ENCODE measurements at regions not wholly inside any gene's neighbourhood (a gene's known extent, or its start where the extent isn't known, plus 50 kb on each side); places are given as distances from the start of the nearest gene placed in this dataset.

DNA sequence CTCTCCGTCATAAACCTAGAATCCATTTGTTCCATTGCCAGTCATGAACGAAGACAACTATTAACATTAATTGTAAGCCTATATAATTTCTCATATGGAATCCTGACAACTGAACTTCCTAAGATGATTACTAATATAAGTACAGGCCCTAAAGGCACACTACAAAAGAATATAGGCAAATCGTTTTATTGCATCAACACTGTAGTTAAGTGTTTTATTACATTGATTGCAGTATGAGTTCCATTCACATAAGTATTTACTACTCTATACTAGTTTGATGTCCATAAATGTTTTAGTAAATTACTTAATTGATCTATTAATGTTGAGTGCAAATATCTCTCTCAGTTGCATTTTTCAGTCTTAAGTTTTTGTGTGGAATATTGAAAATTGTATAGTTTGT lies 113.1 kb upstream of the SEMA3C start:
- no peak for TF ChIP-seq POLR2A (IDR thresholded peaks at IDR 0.05)
- TF ChIP-seq, protein P1, sequence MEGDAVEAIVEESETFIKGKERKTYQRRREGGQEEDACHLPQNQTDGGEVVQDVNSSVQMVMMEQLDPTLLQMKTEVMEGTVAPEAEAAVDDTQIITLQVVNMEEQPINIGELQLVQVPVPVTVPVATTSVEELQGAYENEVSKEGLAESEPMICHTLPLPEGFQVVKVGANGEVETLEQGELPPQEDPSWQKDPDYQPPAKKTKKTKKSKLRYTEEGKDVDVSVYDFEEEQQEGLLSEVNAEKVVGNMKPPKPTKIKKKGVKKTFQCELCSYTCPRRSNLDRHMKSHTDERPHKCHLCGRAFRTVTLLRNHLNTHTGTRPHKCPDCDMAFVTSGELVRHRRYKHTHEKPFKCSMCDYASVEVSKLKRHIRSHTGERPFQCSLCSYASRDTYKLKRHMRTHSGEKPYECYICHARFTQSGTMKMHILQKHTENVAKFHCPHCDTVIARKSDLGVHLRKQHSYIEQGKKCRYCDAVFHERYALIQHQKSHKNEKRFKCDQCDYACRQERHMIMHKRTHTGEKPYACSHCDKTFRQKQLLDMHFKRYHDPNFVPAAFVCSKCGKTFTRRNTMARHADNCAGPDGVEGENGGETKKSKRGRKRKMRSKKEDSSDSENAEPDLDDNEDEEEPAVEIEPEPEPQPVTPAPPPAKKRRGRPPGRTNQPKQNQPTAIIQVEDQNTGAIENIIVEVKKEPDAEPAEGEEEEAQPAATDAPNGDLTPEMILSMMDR (IDR thresholded peaks at IDR 0.05), result no peak
